GM12891 (cell line): ENCODE measurements at regions not wholly inside any gene's neighbourhood (a gene's known extent, or its start where the extent isn't known, plus 50 kb on each side); places are given as distances from the start of the nearest gene placed in this dataset.

ENCODE experiments used
- DNase-seq: peaks from one replicate; pipeline ENCODE4 v3.0.0; 2011; ENCODE audit warnings: low spot score; ENCODE audit not compliant: insufficient read length
- FAIRE-seq: peaks from 2 replicates; lab custom pipeline; 2011; peaks lifted over from hg19 to GRCh38; lab: Jason Lieb, UNC
- PAX5 ChIP-seq: IDR thresholded peaks from 2 replicates; pipeline ENCODE4 v1.6.1; 2011; ENCODE audit warnings: low read length, moderate library complexity, mild to moderate bottlenecking; ENCODE audit not compliant: insufficient read depth, severe bottlenecking
- POLR2A ChIP-seq: IDR thresholded peaks from 2 replicates; pipeline ENCODE4 v1.6.1; 2011; ENCODE audit warnings: low read depth, low read length, control low read depth
- POLR2AphosphoS5 ChIP-seq: IDR thresholded peaks from 2 replicates; pipeline ENCODE4 v1.6.1; 2011; ENCODE audit warnings: low read depth, low read length, control low read depth
- POU2F2 ChIP-seq: IDR thresholded peaks from 2 replicates; pipeline ENCODE4 v1.6.1; 2011; ENCODE audit warnings: low read depth, mild to moderate bottlenecking, control low read depth, low read length, moderate library complexity
- SPI1 ChIP-seq: IDR thresholded peaks from 2 replicates; pipeline ENCODE4 v1.6.1; 2011; ENCODE audit warnings: low read depth, low read length, control low read depth
- TAF1 ChIP-seq: IDR thresholded peaks from 2 replicates; pipeline ENCODE4 v1.6.1; 2011; ENCODE audit warnings: low read depth, low read length, control low read depth

- TF ChIP-seq TAF1 (no peak), POLR2AphosphoS5 (no peak), PAX5 (no peak), POLR2A (no peak), SPI1 (no peak)
- no peak for DNase-seq
- FAIRE-seq = no peak
Measured at GRCh38 chr14:42548349-42548748, 941.7 kb downstream of the LRFN5 start.

- no peak for TF ChIP-seq POLR2A
- TF ChIP-seq POU2F2 = no peak
- no peak for TF ChIP-seq SPI1
- no peak for TF ChIP-seq TAF1
- no peak for TF ChIP-seq POLR2AphosphoS5
- TF ChIP-seq PAX5 = no peak
- no peak for FAIRE-seq
- DNase-seq = no peak
Measured at GRCh38 chr14:42545636-42546035, 939.0 kb downstream of the LRFN5 start.

- no peak for TF ChIP-seq TAF1
- TF ChIP-seq POLR2A = no peak
- FAIRE-seq = no peak
- no peak for DNase-seq
Measured at GRCh38 chr14:42541535-42542001, 934.9 kb downstream of the LRFN5 start.

- DNase-seq (no peak), FAIRE-seq (no peak)
- no peak for TF ChIP-seq POLR2AphosphoS5
- no peak for TF ChIP-seq SPI1
- TF ChIP-seq TAF1 = no peak
- TF ChIP-seq POLR2A = no peak
- no peak for TF ChIP-seq PAX5
- no peak for TF ChIP-seq POU2F2
Measured at GRCh38 chr14:42535397-42535796, 928.7 kb downstream of the LRFN5 start.

- TF ChIP-seq POLR2A = no peak
- TF ChIP-seq TAF1 = no peak
- no peak for TF ChIP-seq POU2F2
- no peak for TF ChIP-seq SPI1
- TF ChIP-seq POLR2AphosphoS5 = no peak
- TF ChIP-seq PAX5 = no peak
- FAIRE-seq (no peak), DNase-seq (no peak)
Measured at GRCh38 chr14:42533476-42533875, 926.8 kb downstream of the LRFN5 start.

- no peak for TF ChIP-seq POU2F2
- no peak for TF ChIP-seq POLR2AphosphoS5
- TF ChIP-seq POLR2A = no peak
- TF ChIP-seq SPI1 = no peak
- TF ChIP-seq PAX5 = no peak
- no peak for TF ChIP-seq TAF1
- FAIRE-seq = no peak
Measured at GRCh38 chr14:42532194-42532593, 925.5 kb downstream of the LRFN5 start.

GRCh38 chr14:42527141-42527540, 920.5 kb downstream of the LRFN5 start:
- TF ChIP-seq POLR2AphosphoS5 = no peak
- no peak for FAIRE-seq
- DNase-seq = no peak

More at GRCh38 chr14:42532194-42532593, 925.5 kb downstream of the LRFN5 start:
- no peak for DNase-seq

GRCh38 chr14:42523666-42524065, 917.0 kb downstream of the LRFN5 start:
- FAIRE-seq (peak; percentile 48), DNase-seq (no peak)
- TF ChIP-seq PAX5 = no peak
- TF ChIP-seq POLR2AphosphoS5 = no peak
- TF ChIP-seq POLR2A = no peak
- no peak for TF ChIP-seq SPI1
- no peak for TF ChIP-seq POU2F2
- TF ChIP-seq TAF1 = no peak

- FAIRE-seq (no peak), DNase-seq (no peak)
- TF ChIP-seq TAF1 (no peak), POLR2AphosphoS5 (no peak)
Measured at GRCh38 chr14:42517806-42518500, 911.3 kb downstream of the LRFN5 start.

GRCh38 chr14:42513837-42514236, 907.2 kb downstream of the LRFN5 start:
- TF ChIP-seq SPI1 (no peak), POU2F2 (no peak), TAF1 (no peak), POLR2A (no peak), PAX5 (no peak), POLR2AphosphoS5 (no peak)
- DNase-seq = no peak
- FAIRE-seq = no peak

GRCh38 chr14:42510071-42510470, 903.4 kb downstream of the LRFN5 start:
- no peak for DNase-seq
- TF ChIP-seq POLR2A = no peak
- TF ChIP-seq POLR2AphosphoS5 = no peak
- TF ChIP-seq POU2F2 = no peak
- TF ChIP-seq SPI1 = no peak
- no peak for TF ChIP-seq PAX5
- TF ChIP-seq TAF1 = no peak
- FAIRE-seq = no peak
